ENCODE measurements at regions not wholly inside any gene's neighbourhood (a gene's known extent, or its start where the extent isn't known, plus 50 kb on each side); places are given as distances from the start of the nearest gene placed in this dataset.

DNA sequence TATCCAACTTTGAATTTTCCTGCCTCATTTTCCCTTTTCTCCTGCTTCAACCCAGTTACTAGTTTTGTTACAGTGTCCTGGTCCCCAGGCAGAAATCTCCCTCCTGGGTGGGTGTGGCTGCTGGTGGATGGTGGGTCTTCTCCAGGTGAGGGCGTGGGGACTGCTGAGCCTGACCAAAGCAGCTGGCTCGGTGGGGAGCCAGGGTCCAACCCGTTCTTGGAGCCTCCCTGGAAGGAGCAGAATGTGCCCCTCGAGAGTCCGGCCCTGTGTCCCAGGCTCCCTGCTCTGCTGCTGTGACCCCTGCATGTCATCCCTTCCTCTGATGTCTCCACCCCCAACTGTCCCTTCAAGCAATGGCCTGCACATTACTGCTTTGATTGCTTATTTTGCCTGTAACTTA is 86.6 kb upstream of the TCERG1L start:
- DNase-seq, result no peak
- 62 to 88% methylated on average over 5 of the region's 5 CpGs for whole genome bisulfite sequencing, 2 donors
- Histone ChIP-seq H3K9me3 (ENCODE audit: control insufficient read depth in 4 of 4, insufficient read depth in 3 of 4, low read length in 3 of 4) (peaks cover 0 to 2% (median 0%) of the 10 kb centered on the region in 4 donors), H3K36me3 (ENCODE audit: control insufficient read depth in 4 of 4, insufficient read depth in 4 of 4, low read length in 4 of 4) (no peaks in the 10 kb centered on the region), H3K27me3 (ENCODE audit: control insufficient read depth in 3 of 3, insufficient read depth in 3 of 3, low read length in 2 of 3) (peaks cover 0 to 13% (median 4%) of the 10 kb centered on the region in 3 donors), H3K4me3 (no peak overlapping the region), H3K9ac (ENCODE audit: insufficient read depth in 1 of 2, low read length in 2 of 2) (no peak overlapping the region), H3K4me1 (ENCODE audit: control insufficient read depth in 5 of 5, insufficient read depth in 5 of 5, low read length in 5 of 5) (peaks cover 0 to 6% (median 2%) of the 10 kb centered on the region in 5 donors), H3K27ac (ENCODE audit: low read depth in 1 of 2, low read length in 1 of 2) (no peak overlapping the region)
- ATAC-seq (ENCODE audit: insufficient read depth, low FRiP score), result no peak
- TF ChIP-seq, protein P1, sequence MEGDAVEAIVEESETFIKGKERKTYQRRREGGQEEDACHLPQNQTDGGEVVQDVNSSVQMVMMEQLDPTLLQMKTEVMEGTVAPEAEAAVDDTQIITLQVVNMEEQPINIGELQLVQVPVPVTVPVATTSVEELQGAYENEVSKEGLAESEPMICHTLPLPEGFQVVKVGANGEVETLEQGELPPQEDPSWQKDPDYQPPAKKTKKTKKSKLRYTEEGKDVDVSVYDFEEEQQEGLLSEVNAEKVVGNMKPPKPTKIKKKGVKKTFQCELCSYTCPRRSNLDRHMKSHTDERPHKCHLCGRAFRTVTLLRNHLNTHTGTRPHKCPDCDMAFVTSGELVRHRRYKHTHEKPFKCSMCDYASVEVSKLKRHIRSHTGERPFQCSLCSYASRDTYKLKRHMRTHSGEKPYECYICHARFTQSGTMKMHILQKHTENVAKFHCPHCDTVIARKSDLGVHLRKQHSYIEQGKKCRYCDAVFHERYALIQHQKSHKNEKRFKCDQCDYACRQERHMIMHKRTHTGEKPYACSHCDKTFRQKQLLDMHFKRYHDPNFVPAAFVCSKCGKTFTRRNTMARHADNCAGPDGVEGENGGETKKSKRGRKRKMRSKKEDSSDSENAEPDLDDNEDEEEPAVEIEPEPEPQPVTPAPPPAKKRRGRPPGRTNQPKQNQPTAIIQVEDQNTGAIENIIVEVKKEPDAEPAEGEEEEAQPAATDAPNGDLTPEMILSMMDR (IDR thresholded peaks at IDR 0.05; ENCODE audit: control extremely low read depth, extremely low read depth), result no peak

DNA sequence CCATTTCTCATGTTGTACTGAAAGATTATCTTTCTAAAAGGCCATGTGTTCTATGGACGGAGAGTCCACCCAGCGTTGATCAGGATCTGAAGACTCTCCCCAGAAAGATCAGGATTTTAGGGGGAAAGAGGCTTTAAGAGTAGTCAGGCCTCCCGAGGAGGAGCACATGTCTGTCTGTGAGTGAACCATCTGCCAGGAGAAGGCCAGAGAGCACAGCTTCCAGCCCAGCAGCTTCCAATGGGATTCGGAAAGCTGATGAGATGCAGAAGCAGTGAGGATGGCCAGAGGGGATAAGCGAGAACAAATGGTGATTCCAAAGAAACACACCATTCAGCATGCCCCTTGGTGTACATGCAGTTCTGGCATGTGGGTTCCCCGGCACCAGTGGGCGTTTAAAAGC is 88.5 kb upstream of the TCERG1L start:
- DNase-seq, result no peak
- peaks cover 0 to 2% (median 0%) of the 10 kb centered on the region in 4 donors for H3K9me3 ChIP-seq (ENCODE audit: control insufficient read depth in 4 of 4, insufficient read depth in 3 of 4, low read length in 3 of 4)
- H3K9ac ChIP-seq (ENCODE audit: insufficient read depth in 1 of 2, low read length in 2 of 2), result no peak overlapping the region
- TF ChIP-seq, protein P1 (IDR thresholded peaks at IDR 0.05; ENCODE audit: control extremely low read depth, extremely low read depth), result no peak
- ATAC-seq (ENCODE audit: insufficient read depth, low FRiP score), result no peak
- H3K27ac ChIP-seq (ENCODE audit: low read depth in 1 of 2, low read length in 1 of 2), result no peak overlapping the region
- no peaks in the 10 kb centered on the region for H3K36me3 ChIP-seq (ENCODE audit: control insufficient read depth in 4 of 4, insufficient read depth in 4 of 4, low read length in 4 of 4)
- peaks cover 0 to 16% (median 4%) of the 10 kb centered on the region in 3 donors for H3K27me3 ChIP-seq (ENCODE audit: control insufficient read depth in 3 of 3, insufficient read depth in 3 of 3, low read length in 2 of 3)
- H3K4me3 ChIP-seq, result no peak overlapping the region
- H3K4me1 ChIP-seq (ENCODE audit: control insufficient read depth in 5 of 5, insufficient read depth in 5 of 5, low read length in 5 of 5), result peaks cover 0 to 7% (median 2%) of the 10 kb centered on the region in 5 donors
- 73 to 82% methylated on average over 7 of the region's 7 CpGs for WGBS, 2 donors

DNA sequence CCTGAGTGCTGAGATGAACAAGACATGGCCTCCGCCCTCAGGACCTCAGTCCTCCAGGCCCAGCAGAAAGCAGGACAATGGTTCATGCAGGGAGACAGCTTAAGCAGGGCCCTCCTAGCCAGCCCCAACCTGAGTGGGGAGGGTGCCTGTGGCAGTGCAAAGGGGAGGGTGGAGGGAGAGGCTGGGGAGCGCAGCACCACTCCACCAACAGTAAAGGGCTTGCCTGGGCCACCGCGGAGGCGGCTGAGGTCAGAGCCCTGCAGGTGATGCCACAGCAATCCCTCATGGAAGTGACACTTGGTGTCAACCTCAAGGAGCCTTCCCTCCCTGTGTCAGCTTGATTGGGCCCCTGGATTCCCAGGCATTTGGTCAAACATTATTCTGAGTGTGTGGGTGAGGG is 89.0 kb upstream of the TCERG1L start:
- H3K9ac ChIP-seq (ENCODE audit: insufficient read depth in 1 of 2, low read length in 2 of 2), result no peak overlapping the region
- WGBS, 2 donors, result 53 to 76% methylated on average over 5 of the region's 5 CpGs
- H3K27ac ChIP-seq (ENCODE audit: low read depth in 1 of 2, low read length in 1 of 2), result no peak overlapping the region
- no peaks in the 10 kb centered on the region for H3K36me3 ChIP-seq (ENCODE audit: control insufficient read depth in 4 of 4, insufficient read depth in 4 of 4, low read length in 4 of 4)
- ATAC-seq (ENCODE audit: insufficient read depth, low FRiP score), result no peak
- TF ChIP-seq, protein P1 (IDR thresholded peaks at IDR 0.05; ENCODE audit: control extremely low read depth, extremely low read depth), result no peak
- no peak overlapping the region for H3K4me3 ChIP-seq
- no peak for DNase-seq
- peaks cover 0 to 7% (median 2%) of the 10 kb centered on the region in 5 donors for H3K4me1 ChIP-seq (ENCODE audit: control insufficient read depth in 5 of 5, insufficient read depth in 5 of 5, low read length in 5 of 5)
- peaks cover 0 to 2% (median 0%) of the 10 kb centered on the region in 4 donors for H3K9me3 ChIP-seq (ENCODE audit: control insufficient read depth in 4 of 4, insufficient read depth in 3 of 4, low read length in 3 of 4)
- H3K27me3 ChIP-seq (ENCODE audit: control insufficient read depth in 3 of 3, insufficient read depth in 3 of 3, low read length in 2 of 3), result peaks cover 0 to 16% (median 4%) of the 10 kb centered on the region in 3 donors
